K562 (cell line): ENCODE measurements at regions not wholly inside any gene's neighbourhood (a gene's known extent, or its start where the extent isn't known, plus 50 kb on each side); places are given as distances from the start of the nearest gene placed in this dataset.

Experiments
- CTBP1 ChIP-seq: fragments of 450-650 bp; IDR thresholded peaks from 2 replicates; pipeline ENCODE4 v1.6.1; 2016; ENCODE audit warnings: borderline replicate concordance
- MAZ ChIP-seq, 2 experiments: fragments of 450-650 bp in 1 of 2; sonication (generic) in 1 of 2; formaldehyde crosslinking; IDR thresholded peaks in 1 of 2; conservative IDR thresholded peaks in 1 of 2; 2 replicates each; pipeline versions ENCODE4 v1.4.0 to v1.5.0; 2020; ENCODE audit warnings: mild to moderate bottlenecking in 1 of 2, missing genetic modification reagents in 1 of 2
- POLR2AphosphoS2 ChIP-seq: IDR thresholded peaks from 2 replicates; pipeline ENCODE4 v1.6.1; 2012; ENCODE audit warnings: low read length, improper control_type of control experiment
- ZBTB33 ChIP-seq: sonication (generic); formaldehyde crosslinking; IDR thresholded peaks from 2 replicates; pipeline ENCODE4 v1.8.1; 2023; ENCODE audit warnings: mild to moderate bottlenecking, missing genetic modification reagents

- TF ChIP-seq POLR2AphosphoS2: no peak
- TF ChIP-seq MAZ (CRISPR knock-in tag; conservative IDR thresholded peaks at IDR 0.05 in 1 of 2, IDR thresholded peaks at IDR 0.05 in 1 of 2): no peak
- no peak for TF ChIP-seq ZBTB33 (CRISPR knock-in tag)
- no peak for TF ChIP-seq CTBP1
These were observed 849.8 kb upstream of the FAT3 start for GRCh38 chr11:91374794-91375193.
